Adrenal gland (tissue), 9 donors: ENCODE measurements at regions not wholly inside any gene's neighbourhood (a gene's known extent, or its start where the extent isn't known, plus 50 kb on each side); places are given as distances from the start of the nearest gene placed in this dataset.
A peak's percentile ranks its signal among the peaks of the same experiment; 100 is the strongest.

Source experiments
- DNase-seq, 7 donors: peaks; one replicate each; pipeline ENCODE4 v3.0.0-alpha.2; 2019 to 2020
- H3K27ac ChIP-seq, 5 donors: fragments of 200-600 bp; sonication (generic) in 4 of 5; 1 replicate in 3 of 5; 2 replicates in 2 of 5; pipeline versions ENCODE4 v1.5.1 to v1.8.0; 2016 to 2020; ENCODE audit warnings: mild to moderate bottlenecking in 1 of 5
- H3K27me3 ChIP-seq: fragments of 200-600 bp; 2 replicates; pipeline ENCODE4 v1.8.0; 2021
- H3K36me3 ChIP-seq, 2 donors: fragments of 200-600 bp; replicated peaks in 1 of 2; 1 replicate in 1 of 2; 2 replicates in 1 of 2; pipeline versions ENCODE4 v1.5.1 to v1.8.0; 2018 to 2022
- H3K4me1 ChIP-seq, 2 donors: fragments of 200-600 bp; replicated peaks in 1 of 2; 1 replicate in 1 of 2; 2 replicates in 1 of 2; pipeline versions ENCODE4 v1.5.1 to v1.8.0; 2018 to 2021
- H3K4me3 ChIP-seq, 4 donors: fragments of 200-600 bp; sonication (generic) in 3 of 4; one replicate each; pipeline ENCODE4 v1.5.1; 2016 to 2018
- H3K9me3 ChIP-seq, 3 donors: fragments of 200-600 bp; sonication (generic) in 1 of 3; replicated peaks in 1 of 3; 1 replicate in 2 of 3; 2 replicates in 1 of 3; pipeline versions ENCODE4 v1.5.1 to v1.8.0; 2016 to 2021
- POLR2A ChIP-seq, 2 donors: fragments of 450-650 bp; IDR thresholded peaks; one replicate each; pipeline ENCODE4 v1.6.1; 2017; ENCODE audit warnings: antibody characterized with exemption in 2 of 2, mild to moderate bottlenecking in 2 of 2, moderate library complexity in 1 of 2
- WGBS, 4 donors: extraction: QIAGEN DNeasy Blood & Tissue Kit in 2 of 4; methylation state at CpG; one replicate each; pipeline versions ENCODE4 v1.1.5 to v1.1.7; 2013 to 2017; 5-methylcytosine and 5-hydroxymethylcytosine counted together
- intact Hi-C, 2 donors: fragments of 100-400 bp; cut with DNase I; formaldehyde crosslinking; loops; one replicate each; pipeline versions ENCODE4 v1.14.1 to v1.15.0; 2022 to 2023
- TF ChIP-seq, protein P1 (sequence below), 6 experiments: fragments of 450-650 bp in 4 of 6; fragments of 200-600 bp in 2 of 6; sonication (generic) in 1 of 6; IDR thresholded peaks; 1 replicate in 5 of 6; 2 replicates in 1 of 6; pipeline versions ENCODE4 v1.5.1 to v1.8.0; 2016 to 2021; ENCODE audit warnings: antibody characterized with exemption in 6 of 6, mild to moderate bottlenecking in 2 of 6, moderate library complexity in 1 of 6
- donor health status: healthy with polysubstance abuse.
- donor health status: Bipolar disorder and iron deficiency.
- donor health status: DM: yes; HTN: yes; CAD: no.
- donor health status: DM: no; HTN: no; CAD: no.
- donor health status: DM: no; HTN: no; CAD: no.

DNA sequence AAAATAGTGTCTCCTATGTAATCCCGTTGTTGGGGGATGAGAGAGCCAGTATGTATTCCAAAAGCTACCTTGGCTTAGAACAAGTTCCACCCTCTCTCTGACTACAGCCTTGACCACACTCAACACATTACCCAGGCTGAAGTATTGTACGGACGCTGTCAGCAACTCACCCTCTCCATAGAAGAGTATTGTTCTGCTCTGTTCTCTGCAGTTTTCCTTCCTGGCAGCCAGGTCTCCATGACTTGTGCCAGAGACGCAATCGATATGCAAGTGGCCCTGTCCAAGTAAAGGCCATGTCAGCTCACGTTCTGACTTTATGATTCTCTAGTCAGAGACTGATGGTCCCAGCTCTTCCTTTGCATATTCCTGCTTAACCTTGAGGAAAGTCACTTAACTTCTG, 164.1 kb upstream of the SLCO3A1 start:
- H3K4me1 ChIP-seq, result peaks cover 0 to 2% of the 10 kb centered on the region in 2 donors
- no peaks in the 10 kb centered on the region for H3K36me3 ChIP-seq
- intact Hi-C loops, result no loop called here
- no peak overlapping the region for H3K4me3 ChIP-seq
- H3K27me3 ChIP-seq, result no peaks in the 10 kb centered on the region
- WGBS, 4 donors, result 71 to 79% (median 76%) methylated on average over 6 of the region's 6 CpGs
- no peaks in the 10 kb centered on the region for H3K9me3 ChIP-seq
- TF ChIP-seq POLR2A (IDR thresholded peaks at IDR 0.05), result no peak
- TF ChIP-seq, protein P1, sequence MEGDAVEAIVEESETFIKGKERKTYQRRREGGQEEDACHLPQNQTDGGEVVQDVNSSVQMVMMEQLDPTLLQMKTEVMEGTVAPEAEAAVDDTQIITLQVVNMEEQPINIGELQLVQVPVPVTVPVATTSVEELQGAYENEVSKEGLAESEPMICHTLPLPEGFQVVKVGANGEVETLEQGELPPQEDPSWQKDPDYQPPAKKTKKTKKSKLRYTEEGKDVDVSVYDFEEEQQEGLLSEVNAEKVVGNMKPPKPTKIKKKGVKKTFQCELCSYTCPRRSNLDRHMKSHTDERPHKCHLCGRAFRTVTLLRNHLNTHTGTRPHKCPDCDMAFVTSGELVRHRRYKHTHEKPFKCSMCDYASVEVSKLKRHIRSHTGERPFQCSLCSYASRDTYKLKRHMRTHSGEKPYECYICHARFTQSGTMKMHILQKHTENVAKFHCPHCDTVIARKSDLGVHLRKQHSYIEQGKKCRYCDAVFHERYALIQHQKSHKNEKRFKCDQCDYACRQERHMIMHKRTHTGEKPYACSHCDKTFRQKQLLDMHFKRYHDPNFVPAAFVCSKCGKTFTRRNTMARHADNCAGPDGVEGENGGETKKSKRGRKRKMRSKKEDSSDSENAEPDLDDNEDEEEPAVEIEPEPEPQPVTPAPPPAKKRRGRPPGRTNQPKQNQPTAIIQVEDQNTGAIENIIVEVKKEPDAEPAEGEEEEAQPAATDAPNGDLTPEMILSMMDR (IDR thresholded peaks at IDR 0.05), result no peak
- no peak for DNase-seq
- no peak overlapping the region for H3K27ac ChIP-seq

DNA sequence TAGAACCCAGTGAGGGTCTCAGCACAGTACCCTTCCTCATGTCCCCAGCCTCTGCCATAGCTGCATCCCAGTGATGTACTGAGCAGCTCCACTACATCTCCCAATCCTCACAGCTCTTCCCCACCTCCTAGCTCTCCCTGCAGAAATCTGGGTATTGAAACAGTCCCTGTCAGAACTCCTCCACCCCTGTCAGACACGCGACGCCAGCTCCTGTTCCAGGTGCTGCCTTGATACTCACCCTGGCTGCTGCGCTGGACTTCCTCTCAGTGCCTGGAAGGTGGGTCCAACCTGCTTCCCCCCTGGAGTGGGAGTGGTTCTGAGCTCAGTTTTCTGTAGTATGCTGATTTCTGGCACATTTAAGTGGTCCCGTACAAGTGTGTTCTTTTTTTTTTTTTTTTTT, 160.9 kb upstream of the SLCO3A1 start:
- no peaks in the 10 kb centered on the region for H3K36me3 ChIP-seq
- H3K4me3 ChIP-seq, result no peak overlapping the region
- no peaks in the 10 kb centered on the region for H3K27me3 ChIP-seq
- H3K27ac ChIP-seq, result no peak overlapping the region
- H3K4me1 ChIP-seq, result peaks cover 0 to 9% of the 10 kb centered on the region in 2 donors
- DNase-seq, result no peak
- WGBS, 4 donors, result 93 to 97% (median 95%) methylated on average over 5 of the region's 5 CpGs
- intact Hi-C loops, result no loop called here
- TF ChIP-seq, protein P1 (IDR thresholded peaks at IDR 0.05), result no peak
- TF ChIP-seq POLR2A (IDR thresholded peaks at IDR 0.05), result no peak
- H3K9me3 ChIP-seq, result no peaks in the 10 kb centered on the region

DNA sequence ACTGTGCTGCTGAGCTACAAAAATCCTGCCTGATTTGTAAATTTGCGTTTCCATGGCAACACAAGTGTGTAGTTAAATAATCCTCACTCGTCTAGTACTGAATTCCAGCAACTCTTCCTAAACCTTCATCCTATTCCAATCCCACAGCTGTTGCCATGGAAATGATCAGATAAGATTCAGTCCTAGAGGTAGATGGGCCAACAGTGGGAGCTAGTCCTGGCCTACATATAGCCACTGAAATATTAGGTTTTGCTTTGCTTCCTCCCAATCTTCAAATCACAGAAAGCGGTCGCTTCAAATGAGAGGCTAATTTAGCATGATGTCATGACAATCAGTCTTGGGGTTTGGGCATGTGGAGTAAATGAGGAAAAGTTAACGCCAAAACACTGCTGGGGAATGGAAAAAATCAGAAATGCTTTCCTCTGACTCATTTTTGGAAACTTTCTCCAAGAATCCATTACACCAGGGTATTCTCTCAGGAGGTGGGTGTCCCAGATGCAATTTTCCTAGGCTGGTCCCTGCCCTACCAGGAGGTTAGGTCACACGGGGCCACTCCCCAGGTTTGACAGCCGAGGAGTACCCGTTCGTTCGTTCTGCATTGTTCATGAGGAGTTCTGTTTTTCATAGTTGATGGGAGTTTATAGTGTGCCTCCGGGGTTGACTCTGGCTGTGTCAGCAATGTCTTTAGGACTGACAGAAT, 159.2 kb upstream of the SLCO3A1 start:
- Histone ChIP-seq H3K9me3 (no peaks in the 10 kb centered on the region), H3K4me3 (peak overlapping the region in 1 of 4 donors; percentile 28), H3K27ac (peak overlapping the region; percentile 13 to 83 (median 26)), H3K4me1 (peaks cover 0 to 9% of the 10 kb centered on the region in 2 donors), H3K36me3 (no peaks in the 10 kb centered on the region), H3K27me3 (no peaks in the 10 kb centered on the region)
- intact Hi-C loops, result no loop called here
- WGBS, 4 donors, result 72 to 80% (median 78%) methylated on average over 11 of the region's 11 CpGs
- no peak for TF ChIP-seq POLR2A (IDR thresholded peaks at IDR 0.05)
- TF ChIP-seq, protein P1 (IDR thresholded peaks at IDR 0.05), result no peak
- peak in 1 of 7 donors; percentile 11 for DNase-seq

DNA sequence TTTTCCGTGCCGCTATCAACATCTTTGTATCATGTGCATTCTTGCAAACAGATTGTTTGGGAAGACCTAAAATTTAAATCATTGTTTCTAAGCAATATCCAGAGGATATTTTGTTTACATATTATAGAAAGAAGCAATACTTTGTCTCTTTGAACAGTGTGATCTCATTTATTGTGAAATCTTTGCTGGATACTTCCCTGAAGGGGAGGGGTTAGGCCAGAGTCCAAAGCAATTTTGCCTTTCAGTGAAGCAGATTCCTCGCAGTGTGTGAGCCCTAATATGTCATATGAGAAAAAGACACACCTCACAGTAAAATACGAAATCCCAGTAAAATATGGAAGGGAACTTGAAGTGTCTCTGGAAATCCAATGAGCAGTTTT, 158.7 kb upstream of the SLCO3A1 start:
- no peaks in the 10 kb centered on the region for H3K36me3 ChIP-seq
- H3K4me1 ChIP-seq, result peaks cover 0 to 9% of the 10 kb centered on the region in 2 donors
- peak overlapping the region in 1 of 4 donors; percentile 28 for H3K4me3 ChIP-seq
- DNase-seq, result peak in 5 of 7 donors; percentile 50 to 66 (median 61)
- H3K9me3 ChIP-seq, result no peaks in the 10 kb centered on the region
- WGBS, 4 donors, result 57 to 77% (median 70%) methylated on average over 4 of the region's 4 CpGs
- peak overlapping the region in 4 of 5 donors; percentile 13 to 83 (median 46) for H3K27ac ChIP-seq
- no peaks in the 10 kb centered on the region for H3K27me3 ChIP-seq
- TF ChIP-seq POLR2A (IDR thresholded peaks at IDR 0.05), result no peak
- TF ChIP-seq, protein P1 (IDR thresholded peaks at IDR 0.05), result no peak
- intact Hi-C loops, result no loop called here
